Astrocyte of the cerebellum (primary cell): ENCODE measurements at regions not wholly inside any gene's neighbourhood (a gene's known extent, or its start where the extent isn't known, plus 50 kb on each side); places are given as distances from the start of the nearest gene placed in this dataset.

Experiments
- DNase-seq: peaks from one replicate; pipeline ENCODE4 v3.0.0-alpha.2; 2011; ENCODE audit warnings: low read depth
- H3K4me3 ChIP-seq: 2 replicates; pipeline ENCODE4 v1.5.1; 2011; ENCODE audit warnings: mild to moderate bottlenecking, low read depth, low read length, moderate library complexity
- in situ Hi-C: cut with HindIII; loops from 2 replicates; pipeline ENCODE4 v1.10.0; 2017; ENCODE audit warnings: low sequenced_read_pairs
- TF ChIP-seq, protein P1 (sequence below): IDR thresholded peaks from 2 replicates; pipeline ENCODE4 v1.5.1; 2012; ENCODE audit warnings: low read length, low read depth, moderate library complexity, mild to moderate bottlenecking; ENCODE audit errors: missing control alignments

- H3K4me3 ChIP-seq, result no peak overlapping the region
- DNase-seq, result no peak
- in situ Hi-C loops, result no loop called here
- TF ChIP-seq, protein P1, sequence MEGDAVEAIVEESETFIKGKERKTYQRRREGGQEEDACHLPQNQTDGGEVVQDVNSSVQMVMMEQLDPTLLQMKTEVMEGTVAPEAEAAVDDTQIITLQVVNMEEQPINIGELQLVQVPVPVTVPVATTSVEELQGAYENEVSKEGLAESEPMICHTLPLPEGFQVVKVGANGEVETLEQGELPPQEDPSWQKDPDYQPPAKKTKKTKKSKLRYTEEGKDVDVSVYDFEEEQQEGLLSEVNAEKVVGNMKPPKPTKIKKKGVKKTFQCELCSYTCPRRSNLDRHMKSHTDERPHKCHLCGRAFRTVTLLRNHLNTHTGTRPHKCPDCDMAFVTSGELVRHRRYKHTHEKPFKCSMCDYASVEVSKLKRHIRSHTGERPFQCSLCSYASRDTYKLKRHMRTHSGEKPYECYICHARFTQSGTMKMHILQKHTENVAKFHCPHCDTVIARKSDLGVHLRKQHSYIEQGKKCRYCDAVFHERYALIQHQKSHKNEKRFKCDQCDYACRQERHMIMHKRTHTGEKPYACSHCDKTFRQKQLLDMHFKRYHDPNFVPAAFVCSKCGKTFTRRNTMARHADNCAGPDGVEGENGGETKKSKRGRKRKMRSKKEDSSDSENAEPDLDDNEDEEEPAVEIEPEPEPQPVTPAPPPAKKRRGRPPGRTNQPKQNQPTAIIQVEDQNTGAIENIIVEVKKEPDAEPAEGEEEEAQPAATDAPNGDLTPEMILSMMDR, result no peak
Measured at GRCh38 chr4:126441173-126442035, 1126.6 kb downstream of the FAT4 start.

DNA sequence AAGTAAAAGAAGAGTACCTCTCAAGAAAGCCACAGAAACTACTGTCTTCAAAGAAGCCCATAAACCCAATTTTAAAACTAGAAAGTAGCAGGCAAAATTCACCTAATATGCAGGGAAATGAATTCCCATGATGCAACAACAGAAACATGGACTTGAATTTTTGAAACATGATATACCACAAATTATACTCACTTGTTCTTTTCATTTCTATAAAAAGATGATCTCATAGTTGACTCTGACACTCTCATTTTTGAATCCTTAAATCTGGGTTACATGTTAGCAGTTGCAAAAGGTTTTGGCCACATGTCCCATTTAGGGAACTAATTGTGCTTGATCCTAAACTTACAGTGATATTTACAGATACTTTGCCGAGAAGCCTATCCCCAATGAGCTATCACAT is 1130.8 kb downstream of the FAT4 start:
- no peak for DNase-seq
- TF ChIP-seq, protein P1, result no peak
- in situ Hi-C loops, result no loop called here
- no peak overlapping the region for H3K4me3 ChIP-seq

DNA sequence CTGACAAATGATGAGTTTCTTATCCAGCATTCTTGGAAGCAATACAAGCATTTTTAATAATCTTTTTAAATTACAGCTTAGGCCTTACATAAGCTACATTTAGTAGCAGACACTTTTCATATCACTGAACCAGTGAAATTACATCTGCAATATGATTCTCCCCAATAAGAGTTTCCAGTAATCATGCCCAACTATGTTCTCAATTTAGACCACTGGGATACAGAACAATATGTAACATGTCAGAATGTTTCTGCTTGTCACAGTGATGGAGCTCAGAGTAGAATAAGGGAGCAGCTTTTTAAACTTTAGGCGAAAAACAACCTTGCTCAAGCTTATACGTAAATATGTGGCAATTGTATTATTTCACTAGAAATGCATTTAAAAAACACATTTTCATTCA is 1132.2 kb downstream of the FAT4 start:
- in situ Hi-C loops, result no loop called here
- no peak for DNase-seq
- H3K4me3 ChIP-seq, result no peak overlapping the region
- TF ChIP-seq, protein P1, result no peak

- DNase-seq, result no peak
- no peak overlapping the region for H3K4me3 ChIP-seq
- in situ Hi-C loops, result no loop called here
- TF ChIP-seq, protein P1, result no peak
Measured at GRCh38 chr4:126448086-126448845, 1133.5 kb downstream of the FAT4 start.

DNA sequence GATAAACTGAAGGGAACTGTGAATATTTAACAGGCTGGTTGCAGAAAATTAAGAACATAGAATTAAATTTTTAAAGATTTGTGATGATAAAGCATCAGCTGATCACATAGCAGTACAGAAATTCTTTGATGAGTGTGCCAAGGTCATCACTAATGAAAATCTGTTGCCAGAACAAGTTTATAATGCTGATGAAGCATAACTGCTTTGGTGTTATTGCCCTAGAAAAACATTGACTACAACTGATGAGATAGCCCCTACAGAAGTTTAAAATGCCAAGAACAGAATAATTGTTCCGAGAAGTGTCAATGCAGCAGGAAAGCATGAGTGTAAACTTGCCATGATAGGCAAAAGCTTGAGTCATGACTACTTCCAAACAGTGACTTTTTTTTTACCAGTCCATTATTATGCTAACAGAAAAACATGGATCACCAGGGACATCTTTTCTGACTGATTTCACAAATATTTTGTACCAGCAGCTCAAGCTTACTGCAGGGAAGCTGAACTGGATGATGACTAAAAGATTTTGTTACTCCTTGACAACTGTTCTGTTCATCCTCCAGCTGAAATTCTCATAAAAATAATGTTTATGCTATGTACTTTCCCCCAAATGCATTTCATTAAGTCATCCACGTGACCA is 1136.6 kb downstream of the FAT4 start:
- TF ChIP-seq, protein P1, result no peak

DNA sequence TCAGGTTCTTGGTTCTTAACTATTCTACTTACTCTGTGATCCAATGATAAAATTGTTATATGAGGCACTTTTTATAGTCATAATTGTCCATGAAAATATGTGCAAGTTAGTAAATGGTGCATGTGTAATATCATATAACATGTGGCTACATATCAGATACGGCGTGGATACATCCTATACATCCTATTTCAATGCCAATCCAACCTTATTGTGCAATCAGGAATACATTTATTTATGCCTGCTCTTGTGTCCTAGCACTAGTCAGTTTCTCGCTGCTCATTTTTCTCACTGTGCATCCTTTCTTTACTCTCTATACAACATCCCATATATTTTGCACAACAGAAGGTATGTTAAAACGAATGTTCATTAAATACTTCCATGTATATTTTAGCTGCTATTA is 1141.1 kb downstream of the FAT4 start:
- no peak overlapping the region for H3K4me3 ChIP-seq
- in situ Hi-C loops, result no loop called here
- TF ChIP-seq, protein P1, result no peak
- DNase-seq, result no peak

More for the DNA sequence above, 1136.6 kb downstream of the FAT4 start:
- H3K4me3 ChIP-seq, result no peak overlapping the region
- in situ Hi-C loops, result no loop called here
- no peak for DNase-seq
